H1 (cell line): ENCODE measurements at regions not wholly inside any gene's neighbourhood (a gene's known extent, or its start where the extent isn't known, plus 50 kb on each side); places are given as distances from the start of the nearest gene placed in this dataset.

Source experiments
- EP300 ChIP-seq, 2 experiments: IDR thresholded peaks; 1 replicate in 1 of 2; 2 replicates in 1 of 2; pipeline ENCODE4 v1.6.1; 2011 to 2012; ENCODE audit warnings: low read depth in 2 of 2, low read length in 2 of 2, mild to moderate bottlenecking in 2 of 2, borderline replicate concordance in 1 of 2, inconsistent platforms in 1 of 2, moderate library complexity in 1 of 2
- FOSL1 ChIP-seq: IDR thresholded peaks from 2 replicates; pipeline ENCODE4 v1.6.1; 2011; ENCODE audit warnings: mild to moderate bottlenecking, low read depth, low read length, moderate library complexity; ENCODE audit not compliant: insufficient read depth
- GABPA ChIP-seq: IDR thresholded peaks from 2 replicates; pipeline ENCODE4 v1.6.1; 2011; ENCODE audit warnings: mild to moderate bottlenecking, low read length, moderate library complexity, borderline replicate concordance; ENCODE audit not compliant: insufficient read depth
- SAP30 ChIP-seq: fragments of 300-600 bp; sonication (generic); IDR thresholded peaks from 2 replicates; pipeline ENCODE4 v1.7.1; 2012; ENCODE audit warnings: low read length, moderate library complexity, mild to moderate bottlenecking, inconsistent platforms; ENCODE audit not compliant: insufficient read depth, insufficient replicate concordance
- ZNF274 ChIP-seq: IDR thresholded peaks from 2 replicates; pipeline ENCODE4 v1.7.0; 2012; ENCODE audit warnings: low read length, borderline replicate concordance; ENCODE audit errors: extremely low read depth
- TF ChIP-seq, protein P1 (sequence below), 3 experiments: IDR thresholded peaks; 1 replicate in 2 of 3; 2 replicates in 1 of 3; pipeline versions ENCODE4 v1.5.1 to v1.6.1; 2011; ENCODE audit warnings: low read length in 3 of 3, mild to moderate bottlenecking in 3 of 3, inconsistent platforms in 2 of 3, low read depth in 1 of 3, moderate library complexity in 1 of 3; ENCODE audit not compliant: insufficient read depth in 1 of 3; ENCODE audit errors: control extremely low read depth in 1 of 3
- TF ChIP-seq, protein P2 (sequence below): IDR thresholded peaks from 2 replicates; pipeline ENCODE4 v1.6.1; 2011; ENCODE audit warnings: low read length, improper control_type of control experiment

DNA sequence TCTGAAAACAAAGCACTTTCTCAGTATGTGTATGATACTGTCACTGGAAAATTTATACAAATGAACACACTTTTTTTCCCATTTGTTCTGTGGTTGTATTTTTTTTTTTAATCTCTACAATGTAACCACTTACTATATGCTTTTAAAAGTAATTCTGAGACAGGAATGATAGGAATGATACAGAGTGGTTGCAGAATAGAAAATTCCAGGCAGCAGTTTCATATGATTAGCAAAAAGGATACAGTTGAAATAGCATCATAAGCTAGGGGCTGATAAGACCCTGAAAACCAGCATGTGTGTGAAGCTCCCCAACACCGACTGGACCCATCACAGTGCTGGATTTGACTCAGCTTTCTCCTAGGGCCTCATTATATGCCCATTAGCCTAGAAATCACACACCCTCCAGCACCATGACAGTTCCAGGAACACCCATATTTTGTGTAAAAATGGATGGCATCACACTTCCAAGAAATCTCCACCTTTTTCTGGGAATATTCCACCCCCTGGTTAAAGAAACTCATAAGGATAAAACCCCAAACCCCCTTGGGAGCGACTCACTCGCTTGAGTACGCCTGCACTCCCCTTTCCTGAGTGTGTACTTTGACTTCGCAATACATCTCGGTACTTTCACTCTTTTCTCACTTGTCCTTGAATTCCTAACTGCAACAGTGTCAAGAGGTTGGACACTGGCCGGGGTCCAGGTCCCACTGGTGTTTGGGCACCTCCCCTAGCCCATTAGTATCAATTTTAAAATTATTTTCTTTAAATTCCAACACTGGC lies 77.4 kb upstream of the AGA start:
- TF ChIP-seq ZNF274 (no peak), EP300 (IDR thresholded peaks at IDR 0.05; ENCODE audit: borderline replicate concordance in 1 of 2, low read depth in 2 of 2, low read length in 2 of 2) (no peak), FOSL1 (no peak), SAP30 (no peak), GABPA (no peak)
- TF ChIP-seq, protein P1, sequence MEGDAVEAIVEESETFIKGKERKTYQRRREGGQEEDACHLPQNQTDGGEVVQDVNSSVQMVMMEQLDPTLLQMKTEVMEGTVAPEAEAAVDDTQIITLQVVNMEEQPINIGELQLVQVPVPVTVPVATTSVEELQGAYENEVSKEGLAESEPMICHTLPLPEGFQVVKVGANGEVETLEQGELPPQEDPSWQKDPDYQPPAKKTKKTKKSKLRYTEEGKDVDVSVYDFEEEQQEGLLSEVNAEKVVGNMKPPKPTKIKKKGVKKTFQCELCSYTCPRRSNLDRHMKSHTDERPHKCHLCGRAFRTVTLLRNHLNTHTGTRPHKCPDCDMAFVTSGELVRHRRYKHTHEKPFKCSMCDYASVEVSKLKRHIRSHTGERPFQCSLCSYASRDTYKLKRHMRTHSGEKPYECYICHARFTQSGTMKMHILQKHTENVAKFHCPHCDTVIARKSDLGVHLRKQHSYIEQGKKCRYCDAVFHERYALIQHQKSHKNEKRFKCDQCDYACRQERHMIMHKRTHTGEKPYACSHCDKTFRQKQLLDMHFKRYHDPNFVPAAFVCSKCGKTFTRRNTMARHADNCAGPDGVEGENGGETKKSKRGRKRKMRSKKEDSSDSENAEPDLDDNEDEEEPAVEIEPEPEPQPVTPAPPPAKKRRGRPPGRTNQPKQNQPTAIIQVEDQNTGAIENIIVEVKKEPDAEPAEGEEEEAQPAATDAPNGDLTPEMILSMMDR (IDR thresholded peaks at IDR 0.05; ENCODE audit: control extremely low read depth in 1 of 3, insufficient read depth in 1 of 3, low read depth in 1 of 3, low read length in 3 of 3) = no peak
- TF ChIP-seq, protein P2, sequence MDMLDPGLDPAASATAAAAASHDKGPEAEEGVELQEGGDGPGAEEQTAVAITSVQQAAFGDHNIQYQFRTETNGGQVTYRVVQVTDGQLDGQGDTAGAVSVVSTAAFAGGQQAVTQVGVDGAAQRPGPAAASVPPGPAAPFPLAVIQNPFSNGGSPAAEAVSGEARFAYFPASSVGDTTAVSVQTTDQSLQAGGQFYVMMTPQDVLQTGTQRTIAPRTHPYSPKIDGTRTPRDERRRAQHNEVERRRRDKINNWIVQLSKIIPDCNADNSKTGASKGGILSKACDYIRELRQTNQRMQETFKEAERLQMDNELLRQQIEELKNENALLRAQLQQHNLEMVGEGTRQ = no peak
